ENCODE measurements at regions not wholly inside any gene's neighbourhood (a gene's known extent, or its start where the extent isn't known, plus 50 kb on each side); places are given as distances from the start of the nearest gene placed in this dataset.

GRCh38 chr2:16401761-16402300 lies 263.8 kb downstream of the CYRIA start:
- H3K36me3 Mint-ChIP-seq (ENCODE audit: low read depth) = no peaks in the 10 kb centered on the region
- H3K4me3 Mint-ChIP-seq = no peak overlapping the region
- no peaks in the 10 kb centered on the region for H3K9me3 Mint-ChIP-seq
- peaks cover 3% of the 10 kb centered on the region for H3K27me3 Mint-ChIP-seq (ENCODE audit: low read depth, poor library complexity)
- peaks cover 68% of the 10 kb centered on the region for H3K4me1 Mint-ChIP-seq
- peak overlapping the region; percentile 37 for H3K27ac Mint-ChIP-seq
- DNase-seq = no peak
- TF ChIP-seq, protein P1, sequence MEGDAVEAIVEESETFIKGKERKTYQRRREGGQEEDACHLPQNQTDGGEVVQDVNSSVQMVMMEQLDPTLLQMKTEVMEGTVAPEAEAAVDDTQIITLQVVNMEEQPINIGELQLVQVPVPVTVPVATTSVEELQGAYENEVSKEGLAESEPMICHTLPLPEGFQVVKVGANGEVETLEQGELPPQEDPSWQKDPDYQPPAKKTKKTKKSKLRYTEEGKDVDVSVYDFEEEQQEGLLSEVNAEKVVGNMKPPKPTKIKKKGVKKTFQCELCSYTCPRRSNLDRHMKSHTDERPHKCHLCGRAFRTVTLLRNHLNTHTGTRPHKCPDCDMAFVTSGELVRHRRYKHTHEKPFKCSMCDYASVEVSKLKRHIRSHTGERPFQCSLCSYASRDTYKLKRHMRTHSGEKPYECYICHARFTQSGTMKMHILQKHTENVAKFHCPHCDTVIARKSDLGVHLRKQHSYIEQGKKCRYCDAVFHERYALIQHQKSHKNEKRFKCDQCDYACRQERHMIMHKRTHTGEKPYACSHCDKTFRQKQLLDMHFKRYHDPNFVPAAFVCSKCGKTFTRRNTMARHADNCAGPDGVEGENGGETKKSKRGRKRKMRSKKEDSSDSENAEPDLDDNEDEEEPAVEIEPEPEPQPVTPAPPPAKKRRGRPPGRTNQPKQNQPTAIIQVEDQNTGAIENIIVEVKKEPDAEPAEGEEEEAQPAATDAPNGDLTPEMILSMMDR (IDR thresholded peaks at IDR 0.05) = no peak

DNA sequence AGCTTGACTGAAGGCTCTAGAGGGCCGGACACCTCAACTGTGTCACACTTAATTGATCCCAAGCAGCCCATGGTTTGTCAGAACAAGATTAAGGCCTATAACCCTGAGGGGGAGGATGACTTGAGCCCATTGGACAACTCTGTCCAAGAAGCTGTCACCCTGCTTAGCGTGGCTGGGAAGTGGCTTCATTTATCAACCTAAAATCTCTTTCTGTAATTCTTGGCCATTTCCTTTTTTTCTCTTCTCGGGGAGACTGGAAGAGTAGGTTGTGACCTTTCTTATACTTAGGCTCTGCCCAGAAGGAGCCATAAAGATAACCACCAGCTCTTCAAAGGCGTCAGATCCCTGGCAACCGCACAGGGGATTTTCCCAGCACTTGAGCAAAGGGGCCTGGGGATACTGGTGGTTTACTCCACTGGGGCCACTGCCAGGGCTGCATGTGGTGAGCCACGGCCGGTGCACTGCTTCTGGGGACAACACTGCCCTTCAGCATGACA lies 265.5 kb downstream of the CYRIA start:
- Mint-ChIP-seq H3K9me3 (no peaks in the 10 kb centered on the region), H3K27me3 (ENCODE audit: low read depth, poor library complexity) (peaks cover 3% of the 10 kb centered on the region), H3K36me3 (ENCODE audit: low read depth) (no peaks in the 10 kb centered on the region), H3K27ac (peak overlapping the region; percentile 83), H3K4me1 (peaks cover 52% of the 10 kb centered on the region), H3K4me3 (no peak overlapping the region)
- TF ChIP-seq, protein P1 (IDR thresholded peaks at IDR 0.05) = no peak
- DNase-seq = peak; percentile 35

GRCh38 chr2:16398486-16399043 lies 267.1 kb downstream of the CYRIA start:
- H3K36me3 Mint-ChIP-seq (ENCODE audit: low read depth) = no peaks in the 10 kb centered on the region
- peaks cover 35% of the 10 kb centered on the region for H3K4me1 Mint-ChIP-seq
- H3K4me3 Mint-ChIP-seq = no peak overlapping the region
- no peak for DNase-seq
- H3K27ac Mint-ChIP-seq = no peak overlapping the region
- TF ChIP-seq, protein P1 (IDR thresholded peaks at IDR 0.05) = no peak
- H3K9me3 Mint-ChIP-seq = no peaks in the 10 kb centered on the region
- H3K27me3 Mint-ChIP-seq (ENCODE audit: low read depth, poor library complexity) = no peaks in the 10 kb centered on the region

GRCh38 chr2:16397681-16398475 lies 267.8 kb downstream of the CYRIA start:
- no peak for DNase-seq
- Mint-ChIP-seq H3K4me3 (no peak overlapping the region), H3K27ac (peak overlapping the region; percentile 44), H3K4me1 (peaks cover 29% of the 10 kb centered on the region), H3K9me3 (no peaks in the 10 kb centered on the region), H3K36me3 (ENCODE audit: low read depth) (no peaks in the 10 kb centered on the region), H3K27me3 (ENCODE audit: low read depth, poor library complexity) (no peaks in the 10 kb centered on the region)
- TF ChIP-seq, protein P1 (IDR thresholded peaks at IDR 0.05) = no peak

- Mint-ChIP-seq H3K36me3 (ENCODE audit: low read depth) (no peaks in the 10 kb centered on the region), H3K4me3 (no peak overlapping the region), H3K27me3 (ENCODE audit: low read depth, poor library complexity) (no peaks in the 10 kb centered on the region), H3K27ac (no peak overlapping the region), H3K9me3 (peaks cover under 1% of the 10 kb centered on the region), H3K4me1 (peaks cover 26% of the 10 kb centered on the region)
- TF ChIP-seq, protein P1 (IDR thresholded peaks at IDR 0.05) = no peak
- DNase-seq = no peak
Observed at GRCh38 chr2:16396986-16397385, 268.6 kb downstream of the CYRIA start.

Data from nephron progenitor cell (in vitro differentiated cells).